ENCODE measurements at regions not wholly inside any gene's neighbourhood (a gene's known extent, or its start where the extent isn't known, plus 50 kb on each side); places are given as distances from the start of the nearest gene placed in this dataset.

GRCh38 chr2:14520385-14520945 is 112.1 kb upstream of the LRATD1 start:
- no peak overlapping the region for H3K23ac ChIP-seq (ENCODE audit: insufficient read length, low read depth, low read length)
- no peak overlapping the region for H2AK5ac ChIP-seq (ENCODE audit: insufficient read length, low read length)
- Mint-ChIP-seq H3K4me1 (no peaks in the 10 kb centered on the region; a peak in 1 of 4 replicates), H3K27me3 (ENCODE audit: low read depth) (no peaks in the 10 kb centered on the region), H3K36me3 (ENCODE audit: insufficient read depth in 1 of 3, low read depth in 3 of 3) (no peaks in the 10 kb centered on the region; a peak in 1 of 7 replicates), H3K9me3 (peaks cover 0 to 2% of the 10 kb centered on the region in 2 experiments; a peak in 1 of 5 replicates), H3K4me3 (no peak overlapping the region), H3K27ac (no peak overlapping the region; a peak in 1 of 7 replicates)
- H3K9me3 ChIP-seq (ENCODE audit: control insufficient read depth, low read depth, low read length) = no peaks in the 10 kb centered on the region
- WGBS (ENCODE audit: extremely low coverage, insufficient read length, low lambda C conversion rate) = no CpG with 5 or more reads among the region's 10 CpGs
- no peak overlapping the region for H2BK120ac ChIP-seq (ENCODE audit: low read depth, low read length, poor library complexity, severe bottlenecking)
- no peak overlapping the region for H4K8ac ChIP-seq (replicated peaks; ENCODE audit: insufficient read length, low read depth, low read length)
- H3K79me2 ChIP-seq (ENCODE audit: insufficient read depth, low read length) = no peaks in the 10 kb centered on the region
- H2BK20ac ChIP-seq (ENCODE audit: low read depth, low read length, poor library complexity, severe bottlenecking) = no peak overlapping the region
- no peak overlapping the region for H2BK15ac ChIP-seq (ENCODE audit: low read depth, low read length)
- no peaks in the 10 kb centered on the region for H3K79me1 ChIP-seq (ENCODE audit: insufficient read depth, low read depth, low read length, poor library complexity, severe bottlenecking)
- no peak for DNase-seq
- H2BK5ac ChIP-seq (ENCODE audit: insufficient read length, low read length) = no peak overlapping the region
- H4K5ac ChIP-seq (ENCODE audit: insufficient read length, low read depth, low read length) = no peak overlapping the region
- no peak overlapping the region for H2BK12ac ChIP-seq (ENCODE audit: insufficient read length, low read depth, low read length)
- no peak overlapping the region for H3K14ac ChIP-seq (ENCODE audit: insufficient read depth, low read length)
- H3T11ph ChIP-seq (ENCODE audit: low read length) = no peak overlapping the region
- H2AFZ ChIP-seq (ENCODE audit: low read length) = no peak overlapping the region
- H3K4ac ChIP-seq (ENCODE audit: low read depth, low read length) = no peak overlapping the region
- H3K27me3 ChIP-seq (ENCODE audit: insufficient read depth, low read length) = no peaks in the 10 kb centered on the region
- H3K4me1 ChIP-seq (ENCODE audit: insufficient read depth, low read length) = no peaks in the 10 kb centered on the region
- no peak overlapping the region for H3K18ac ChIP-seq (ENCODE audit: insufficient read length, low read depth, low read length)
- H3K23me2 ChIP-seq (ENCODE audit: insufficient read length, low read depth, low read length, poor library complexity, severe bottlenecking) = no peaks in the 10 kb centered on the region
- no peak overlapping the region for H3K56ac ChIP-seq (ENCODE audit: insufficient read length, low read depth, low read length)
- H3K9ac ChIP-seq (ENCODE audit: extremely low read depth, insufficient read length, low read length) = no peak overlapping the region
- no peaks in the 10 kb centered on the region for H4K20me1 ChIP-seq (ENCODE audit: control insufficient read depth, insufficient read depth, insufficient read length)
- no peak overlapping the region for H4K91ac ChIP-seq (ENCODE audit: insufficient read length, low read depth, low read length)
- TF ChIP-seq CTCF (conservative IDR thresholded peaks at IDR 0.05) = no peak
- no peak overlapping the region for H3K4me2 ChIP-seq (ENCODE audit: insufficient read depth, insufficient read length, low read length)
- H3K27ac ChIP-seq (ENCODE audit: insufficient read length, low read depth, low read length) = no peak overlapping the region
